Right lobe of liver (tissue), 6 donors: ENCODE measurements at regions not wholly inside any gene's neighbourhood (a gene's known extent, or its start where the extent isn't known, plus 50 kb on each side); places are given as distances from the start of the nearest gene placed in this dataset.
"Not testable (repeated sequence)": the region's sequence is repeated elsewhere in the genome, so short reads cannot be mapped to it uniquely, and the experiment has no call there.

Source experiments
- ATAC-seq, 4 donors: fragments of 200-7000 bp; cut with Tn5 transposase; one replicate each; pipeline ENCODE4 v1.9.1; 2020; ENCODE audit warnings: mild to moderate bottlenecking in 4 of 4, moderate library complexity in 4 of 4
- DNase-seq, 3 donors: peaks; one replicate each; pipeline ENCODE4 v3.0.0-alpha.2; 2020
- H3K27ac ChIP-seq, 3 donors: fragments of 200-600 bp; one replicate each; pipeline ENCODE4 v1.8.0; 2022
- H3K27me3 ChIP-seq, 2 donors: fragments of 200-600 bp; one replicate each; pipeline ENCODE4 v1.8.0; 2022
- H3K36me3 ChIP-seq, 4 donors: fragments of 200-600 bp; sonication (generic) in 1 of 4; one replicate each; pipeline versions ENCODE4 v1.5.1 to v1.8.0; 2017 to 2022; ENCODE audit warnings: control low read depth in 1 of 4
- H3K4me1 ChIP-seq, 4 donors: fragments of 200-600 bp; sonication (generic) in 1 of 4; one replicate each; pipeline versions ENCODE4 v1.5.1 to v1.8.0; 2017 to 2022; ENCODE audit warnings: control low read depth in 1 of 4
- H3K4me3 ChIP-seq, 3 donors: fragments of 200-600 bp; one replicate each; pipeline ENCODE4 v1.8.0; 2022
- H3K9me3 ChIP-seq, 4 donors: fragments of 200-600 bp; sonication (generic) in 1 of 4; one replicate each; pipeline versions ENCODE4 v1.5.1 to v1.8.0; 2017 to 2022; ENCODE audit warnings: control low read depth in 1 of 4
- POLR2A ChIP-seq: fragments of 450-650 bp; IDR thresholded peaks from one replicate; pipeline ENCODE4 v1.6.1; 2017; ENCODE audit warnings: antibody characterized with exemption, mild to moderate bottlenecking
- WGBS: methylation state at CpG from one replicate; pipeline ENCODE4 v1.1.6; 2018; ENCODE audit warnings: low coverage, low lambda C conversion rate; ENCODE audit not compliant: insufficient coverage; ENCODE audit errors: missing lambda C conversion rate; 5-methylcytosine and 5-hydroxymethylcytosine counted together
- intact Hi-C, 2 donors: fragments of 100-400 bp; cut with DNase I; formaldehyde crosslinking; loops; one replicate each; pipeline versions ENCODE4 v1.11.2 to v1.14.1; 2022
- TF ChIP-seq, protein P1 (sequence below), 4 donors: fragments of 200-600 bp in 3 of 4; fragments of 450-650 bp in 1 of 4; IDR thresholded peaks; one replicate each; pipeline versions ENCODE4 v1.5.1 to v1.8.0; 2016 to 2022; ENCODE audit warnings: antibody characterized with exemption in 4 of 4, mild to moderate bottlenecking in 2 of 4
- donor health status: DM: no; HTN: yes; CAD: no.
- donor health status: DM: no; HTN: no; CAD: no.
- donor health status: DM: no; HTN: no; CAD: no.
- donor health status: DM: no; HTN: yes; CAD: no.
- donor health status: DM: no; HTN: yes; CAD: no.

GRCh38 chr6:26275663-26276062 lies 89.3 kb upstream of the BTN3A2 start:
- ATAC-seq (no peak), DNase-seq (no peak)
- Histone ChIP-seq H3K9me3 (no peaks in the 10 kb centered on the region), H3K4me3 (no peak overlapping the region), H3K27ac (no peak overlapping the region), H3K4me1 (no peaks in the 10 kb centered on the region), H3K27me3 (peaks cover 0 to 35% of the 10 kb centered on the region in 2 donors), H3K36me3 (no peaks in the 10 kb centered on the region)
- TF ChIP-seq POLR2A = no peak
- TF ChIP-seq, protein P1, sequence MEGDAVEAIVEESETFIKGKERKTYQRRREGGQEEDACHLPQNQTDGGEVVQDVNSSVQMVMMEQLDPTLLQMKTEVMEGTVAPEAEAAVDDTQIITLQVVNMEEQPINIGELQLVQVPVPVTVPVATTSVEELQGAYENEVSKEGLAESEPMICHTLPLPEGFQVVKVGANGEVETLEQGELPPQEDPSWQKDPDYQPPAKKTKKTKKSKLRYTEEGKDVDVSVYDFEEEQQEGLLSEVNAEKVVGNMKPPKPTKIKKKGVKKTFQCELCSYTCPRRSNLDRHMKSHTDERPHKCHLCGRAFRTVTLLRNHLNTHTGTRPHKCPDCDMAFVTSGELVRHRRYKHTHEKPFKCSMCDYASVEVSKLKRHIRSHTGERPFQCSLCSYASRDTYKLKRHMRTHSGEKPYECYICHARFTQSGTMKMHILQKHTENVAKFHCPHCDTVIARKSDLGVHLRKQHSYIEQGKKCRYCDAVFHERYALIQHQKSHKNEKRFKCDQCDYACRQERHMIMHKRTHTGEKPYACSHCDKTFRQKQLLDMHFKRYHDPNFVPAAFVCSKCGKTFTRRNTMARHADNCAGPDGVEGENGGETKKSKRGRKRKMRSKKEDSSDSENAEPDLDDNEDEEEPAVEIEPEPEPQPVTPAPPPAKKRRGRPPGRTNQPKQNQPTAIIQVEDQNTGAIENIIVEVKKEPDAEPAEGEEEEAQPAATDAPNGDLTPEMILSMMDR (IDR thresholded peaks at IDR 0.05) = no peak
- WGBS = 59% methylated on average over 2 of the region's 2 CpGs
- intact Hi-C loops = no loop called here

- Histone ChIP-seq H3K27ac (no peak overlapping the region), H3K27me3 (peaks cover 0 to 22% of the 10 kb centered on the region in 2 donors), H3K4me1 (no peaks in the 10 kb centered on the region), H3K4me3 (no peak overlapping the region), H3K9me3 (no peaks in the 10 kb centered on the region), H3K36me3 (no peaks in the 10 kb centered on the region)
- no peak for DNase-seq
- TF ChIP-seq, protein P1 (IDR thresholded peaks at IDR 0.05) = no peak
- no peak for TF ChIP-seq POLR2A
- 59% methylated on average over 5 of the region's 6 CpGs for WGBS
- intact Hi-C loops = no loop called here
- ATAC-seq = no peak
Observed at GRCh38 chr6:26276841-26277648, 88.0 kb upstream of the BTN3A2 start.

GRCh38 chr6:26278536-26278935 lies 86.5 kb upstream of the BTN3A2 start:
- no peak for ATAC-seq
- H3K4me1 ChIP-seq = no peaks in the 10 kb centered on the region
- no peaks in the 10 kb centered on the region for H3K9me3 ChIP-seq
- TF ChIP-seq, protein P1 (IDR thresholded peaks at IDR 0.05) = no peak
- TF ChIP-seq POLR2A = no peak
- intact Hi-C loops = no loop called here
- no peak for DNase-seq
- no peaks in the 10 kb centered on the region for H3K36me3 ChIP-seq
- H3K27ac ChIP-seq = no peak overlapping the region
- 71% methylated on average over 1 of the region's 1 CpG for WGBS
- no peak overlapping the region for H3K4me3 ChIP-seq
- peaks cover 0 to 9% of the 10 kb centered on the region in 2 donors for H3K27me3 ChIP-seq

GRCh38 chr6:26279371-26279770 lies 85.6 kb upstream of the BTN3A2 start:
- intact Hi-C loops = not testable (repeated sequence)
- WGBS = 100% methylated on average over 1 of the region's 5 CpGs

GRCh38 chr6:26280407-26280806 lies 84.6 kb upstream of the BTN3A2 start:
- Histone ChIP-seq H3K9me3 (no peaks in the 10 kb centered on the region), H3K36me3 (no peaks in the 10 kb centered on the region), H3K27ac (no peak overlapping the region), H3K4me1 (no peaks in the 10 kb centered on the region), H3K27me3 (no peaks in the 10 kb centered on the region), H3K4me3 (no peak overlapping the region)
- DNase-seq = no peak
- TF ChIP-seq POLR2A = no peak
- TF ChIP-seq, protein P1 (IDR thresholded peaks at IDR 0.05) = no peak
- ATAC-seq = no peak
- intact Hi-C loops = loop anchor here in 1 of 2 donors (10.0 kb wide), 1 partner anchor 56 kb away; a partner anchor contains a TSS
- 88% methylated on average over 1 of the region's 1 CpG for WGBS

More at GRCh38 chr6:26279371-26279770, 85.6 kb upstream of the BTN3A2 start:
- not testable (repeated sequence) for ATAC-seq, H3K27ac ChIP-seq, H3K9me3 ChIP-seq, H3K4me1 ChIP-seq, H3K4me3 ChIP-seq, H3K27me3 ChIP-seq, H3K36me3 ChIP-seq, DNase-seq
